Loucy (cell line): ENCODE measurements at regions not wholly inside any gene's neighbourhood (a gene's known extent, or its start where the extent isn't known, plus 50 kb on each side); places are given as distances from the start of the nearest gene placed in this dataset.
"Not testable (repeated sequence)": the region's sequence is repeated elsewhere in the genome, so short reads cannot be mapped to it uniquely, and the experiment has no call there.

Source experiments
- CTCF ChIP-seq: fragments of 200-600 bp; sonication (generic); conservative IDR thresholded peaks from 2 replicates; pipeline ENCODE4 v1.5.1; 2014; ENCODE audit warnings: mild to moderate bottlenecking, antibody characterized with exemption, low read length
- EZH2phosphoT487 ChIP-seq: fragments of 200-600 bp; IDR thresholded peaks from 2 replicates; pipeline ENCODE4 v1.6.1; 2018; ENCODE audit warnings: antibody characterized with exemption, mild to moderate bottlenecking, moderate library complexity, borderline replicate concordance

GRCh38 chr16:18252943-18253342 is 83.6 kb downstream of the NPIPA8 start:
- TF ChIP-seq EZH2phosphoT487, CTCF: not testable (repeated sequence)
